Putamen (tissue), 1 donor: ENCODE measurements at regions not wholly inside any gene's neighbourhood (a gene's known extent, or its start where the extent isn't known, plus 50 kb on each side); places are given as distances from the start of the nearest gene placed in this dataset.

Experiments
- DNase-seq: peaks from one replicate; pipeline ENCODE4 v3.0.0-alpha.2; 2016; ENCODE audit warnings: low spot score

DNA sequence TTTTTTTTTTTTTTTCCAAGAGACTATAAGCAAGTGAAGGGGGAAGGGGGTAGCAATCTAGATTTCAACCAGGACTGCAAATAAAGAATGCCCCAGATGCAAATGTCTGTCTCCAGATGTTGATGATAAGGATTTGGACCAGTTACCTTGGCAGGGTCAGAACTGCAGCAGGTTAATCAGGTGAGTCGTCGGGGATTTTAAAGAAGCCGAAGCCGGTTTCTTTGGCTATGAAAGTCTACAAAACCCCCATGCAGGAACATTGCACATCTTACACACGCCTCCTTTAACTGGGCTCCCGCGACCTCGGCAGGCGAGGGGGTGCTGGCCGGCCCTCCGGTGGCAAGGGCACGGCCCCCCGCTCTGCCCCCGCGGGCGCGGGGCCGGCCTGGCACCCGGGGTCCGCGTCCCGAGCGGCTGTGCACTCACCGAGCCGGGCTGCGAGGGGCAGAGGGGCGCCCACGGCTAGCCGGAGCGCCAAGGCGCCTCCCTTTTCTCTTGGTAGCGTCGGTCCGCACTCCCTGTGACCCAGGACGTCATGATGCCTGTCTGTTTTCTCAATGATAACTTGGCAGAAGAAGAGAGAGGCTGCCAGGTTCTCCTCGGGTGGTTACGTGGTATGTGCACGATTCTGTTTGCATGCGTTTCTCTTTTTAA is 366.3 kb upstream of the ESRRG start:
- peak; percentile 71 for DNase-seq

DNA sequence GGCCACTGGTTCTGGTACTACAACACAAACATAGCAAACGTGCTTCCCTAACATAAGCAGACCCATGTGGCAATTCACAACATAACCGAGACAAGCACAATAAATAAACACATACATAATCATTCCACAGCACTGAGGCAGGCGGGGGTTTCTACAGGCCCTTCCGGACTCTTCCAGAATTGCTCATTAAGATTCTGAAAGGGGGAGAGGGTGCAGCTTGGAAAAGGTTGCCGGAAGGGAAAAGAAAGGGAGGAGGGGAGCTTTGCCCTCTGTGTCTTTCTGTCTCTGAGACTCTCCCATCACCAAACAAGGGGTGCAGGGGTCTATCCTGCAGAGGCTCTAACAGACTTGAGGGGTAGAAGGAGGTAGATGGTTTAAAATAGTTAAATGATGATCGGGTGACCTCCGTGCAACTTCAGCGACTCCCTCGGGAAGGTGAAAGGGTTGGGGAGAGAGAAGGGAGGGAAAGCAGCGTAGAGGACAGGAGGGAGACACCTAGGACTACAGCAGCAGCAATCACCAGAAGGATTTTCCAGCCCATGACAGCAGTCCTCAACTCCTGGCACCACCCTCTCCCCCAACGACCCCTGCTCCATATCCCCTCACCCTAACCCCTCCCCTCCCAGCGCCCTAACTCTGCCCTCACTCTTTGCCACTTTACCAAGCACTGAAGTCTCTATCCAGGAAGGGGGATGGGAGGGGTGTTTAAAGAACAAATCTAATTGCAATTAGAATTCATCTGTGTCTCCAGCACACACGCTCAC is 365.5 kb upstream of the ESRRG start:
- DNase-seq: no peak

GRCh38 chr1:217088011-217088410 is 364.8 kb upstream of the ESRRG start:
- DNase-seq: no peak

DNA sequence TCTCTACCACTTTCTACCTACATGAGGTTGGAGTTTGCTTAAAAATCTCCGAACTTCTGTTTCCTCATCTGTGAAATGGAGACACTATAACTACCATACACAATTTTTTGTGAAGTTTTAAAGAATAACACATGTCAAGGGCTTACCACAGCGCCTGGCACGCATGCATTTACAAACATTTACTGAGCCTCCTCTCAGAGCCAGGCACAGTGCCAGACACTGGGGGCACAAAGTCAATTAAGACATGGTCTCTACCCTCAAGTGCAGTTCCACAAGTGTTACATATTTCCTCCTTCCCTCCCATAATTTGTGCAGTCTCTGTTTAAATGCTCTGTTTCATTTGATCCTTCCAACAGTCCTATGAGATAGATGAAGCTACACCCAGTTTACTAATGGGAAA is 356.4 kb upstream of the ESRRG start:
- DNase-seq: no peak

- no peak for DNase-seq
Observed at GRCh38 chr1:217078959-217079358, 355.7 kb upstream of the ESRRG start.

DNA sequence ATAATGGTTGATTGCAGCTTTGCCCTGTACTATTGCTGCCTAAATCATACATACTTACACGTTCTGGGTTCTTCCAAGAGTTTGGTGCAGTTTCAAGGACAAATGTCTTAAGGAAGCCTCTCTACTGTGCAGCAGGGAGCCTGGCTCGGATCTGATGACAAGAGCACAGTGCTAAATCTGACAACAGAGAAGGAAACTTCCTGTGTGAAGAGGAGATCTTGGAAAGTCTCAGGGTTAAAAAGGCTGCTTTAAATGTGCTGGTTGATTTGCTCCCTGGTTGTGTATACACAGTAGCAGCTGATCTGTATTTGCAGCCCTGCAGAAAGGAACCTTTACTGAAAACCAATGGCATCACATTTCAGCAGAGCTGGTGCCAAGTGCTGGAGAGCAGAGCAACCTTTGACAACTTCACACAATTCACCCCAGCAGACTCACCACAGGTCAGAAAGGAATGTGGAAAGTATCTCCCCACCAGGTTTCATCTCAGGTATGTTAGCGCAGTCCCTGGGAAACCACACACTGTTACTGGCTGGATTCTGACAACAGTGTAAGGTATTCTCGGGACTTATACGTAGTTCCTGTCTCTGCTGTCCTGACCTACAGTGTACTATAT is 355.0 kb upstream of the ESRRG start:
- no peak for DNase-seq

DNA sequence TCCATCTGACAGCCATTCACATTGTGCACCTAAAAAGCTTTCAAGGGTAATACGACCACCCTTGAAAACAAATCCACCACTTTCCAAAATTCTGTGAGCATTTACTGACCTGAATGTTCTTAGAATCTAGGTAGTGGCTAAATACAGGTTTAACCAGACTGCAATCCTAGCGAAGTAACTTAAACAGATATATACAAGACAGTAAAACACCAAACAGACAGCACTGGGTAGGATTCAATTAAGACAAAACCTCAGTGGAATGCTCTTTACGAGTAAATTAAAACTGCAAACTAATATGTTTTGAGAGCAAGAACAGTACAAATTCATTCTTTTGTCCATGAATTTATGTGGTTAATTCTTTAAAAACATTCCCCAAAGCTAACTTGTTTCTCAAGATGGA is 354.2 kb upstream of the ESRRG start:
- DNase-seq: no peak

DNA sequence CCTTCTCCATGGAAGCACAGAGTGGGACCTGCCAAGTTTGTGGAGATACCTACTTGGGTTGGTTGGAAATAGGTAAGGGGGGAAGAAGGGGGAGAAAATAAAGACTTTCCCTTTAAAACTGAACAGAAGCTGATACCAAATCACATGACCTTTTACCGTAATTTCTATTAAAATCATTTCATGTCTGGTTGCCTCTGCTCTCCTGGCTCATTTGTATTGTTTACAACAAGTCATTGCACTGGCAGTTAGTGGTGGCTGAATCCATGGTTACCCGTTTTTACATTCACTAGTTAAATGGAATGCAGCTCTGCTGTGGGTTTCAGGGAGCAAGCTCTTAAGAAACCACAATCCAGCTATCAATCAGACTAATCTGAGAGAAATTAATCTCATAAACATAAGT is 353.7 kb upstream of the ESRRG start:
- no peak for DNase-seq

DNA sequence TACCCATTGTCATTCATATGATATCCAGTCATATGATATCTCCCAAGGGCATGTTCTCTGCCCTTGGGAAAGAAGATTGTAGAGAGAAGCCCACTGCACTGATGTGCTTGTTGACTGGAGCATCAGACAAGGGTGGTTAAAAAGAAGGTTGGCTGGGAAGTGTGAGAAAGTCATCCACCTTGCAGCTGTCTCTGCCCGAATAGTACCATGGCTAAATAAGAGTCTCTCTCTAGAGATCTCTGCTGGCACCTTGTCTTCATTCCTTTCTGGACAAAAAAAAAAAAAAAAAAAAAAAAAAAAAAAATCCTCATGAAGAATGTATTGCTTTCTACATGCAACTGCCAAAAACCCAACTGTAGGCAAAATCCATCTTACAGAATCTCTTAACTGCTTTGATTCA is 349.7 kb upstream of the ESRRG start:
- no peak for DNase-seq

DNA sequence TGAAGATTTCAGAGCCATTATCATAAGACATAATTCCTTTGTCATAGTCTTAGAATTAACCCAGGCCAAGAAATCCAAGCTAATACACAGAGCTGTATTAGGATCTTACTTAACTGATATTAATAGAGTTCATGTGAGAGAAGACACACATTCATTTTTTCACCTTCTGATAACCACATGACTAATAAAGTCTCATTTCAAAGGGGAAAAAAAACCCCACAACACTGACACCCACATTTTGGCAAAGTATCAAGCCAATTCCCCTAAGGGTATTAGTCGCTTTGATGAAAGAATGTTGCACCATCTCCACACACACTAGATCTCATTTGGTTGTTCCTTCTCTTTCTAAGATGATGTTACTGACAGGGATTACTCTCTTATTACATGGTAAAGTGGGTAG is 344.4 kb upstream of the ESRRG start:
- DNase-seq: no peak

- DNase-seq: no peak
Observed at GRCh38 chr1:217066794-217067193, 343.6 kb upstream of the ESRRG start.

GRCh38 chr1:217063172-217063908 is 340.1 kb upstream of the ESRRG start:
- DNase-seq: no peak

DNA sequence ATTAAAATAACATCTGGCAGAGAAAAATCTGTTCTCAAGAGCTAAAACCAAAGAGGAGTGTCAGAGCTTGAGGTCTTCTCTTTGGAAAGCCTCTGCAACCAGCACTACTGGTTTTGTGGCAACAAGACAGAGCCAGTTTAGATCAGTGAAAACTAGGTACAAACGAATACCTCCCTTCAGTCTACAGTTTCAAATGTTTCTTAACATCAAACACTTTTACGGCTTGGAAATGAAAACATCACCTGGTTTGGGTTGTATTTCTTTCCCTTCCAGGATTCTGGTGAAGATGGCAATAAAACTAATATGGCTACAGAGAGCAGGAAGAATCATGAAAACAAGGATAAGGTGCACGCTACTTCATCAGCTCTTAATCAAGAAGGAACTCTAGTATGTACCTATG is 339.4 kb upstream of the ESRRG start:
- DNase-seq: no peak

DNA sequence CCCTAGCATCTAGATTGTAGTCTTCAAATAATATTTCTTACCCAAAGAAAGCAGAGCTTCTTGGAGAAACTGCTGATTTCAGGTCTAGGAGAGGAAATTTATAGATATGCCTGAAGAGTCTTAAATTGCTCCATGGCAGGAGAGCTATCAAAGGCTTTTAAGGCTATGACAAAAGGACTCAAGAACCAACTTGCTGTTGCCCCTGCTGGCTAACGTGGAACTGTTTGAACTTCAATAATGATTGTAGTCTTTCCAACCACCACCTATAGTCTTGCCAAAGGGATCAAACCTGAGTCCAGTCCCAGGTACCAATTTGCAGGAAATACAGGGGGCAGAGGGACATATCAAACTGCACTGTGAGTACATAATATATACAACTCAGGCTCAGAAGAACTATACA is 336.2 kb upstream of the ESRRG start:
- no peak for DNase-seq

DNA sequence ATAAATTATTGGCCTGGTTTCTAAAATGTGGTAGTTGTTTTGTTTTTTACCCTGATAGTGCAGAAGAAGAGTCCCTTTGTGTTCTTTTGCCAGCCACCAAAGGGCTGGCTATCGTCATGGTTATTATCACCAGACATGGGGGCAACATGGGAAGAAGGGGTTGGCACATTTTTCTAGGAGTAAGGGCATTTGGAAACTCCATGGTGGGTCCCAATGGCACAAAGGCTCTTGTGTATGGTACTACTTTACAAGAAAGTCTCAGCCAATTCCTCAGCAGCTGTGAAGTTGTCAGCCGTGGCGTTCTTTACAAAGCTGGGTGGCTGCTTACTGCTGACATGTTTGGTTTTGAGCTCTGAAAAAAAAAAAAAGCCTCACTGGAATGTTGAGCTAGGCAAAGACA is 330.4 kb upstream of the ESRRG start:
- no peak for DNase-seq

- DNase-seq: no peak
Observed at GRCh38 chr1:217052626-217053025, 329.4 kb upstream of the ESRRG start.

- no peak for DNase-seq
Observed at GRCh38 chr1:217052196-217052595, 329.0 kb upstream of the ESRRG start.

GRCh38 chr1:217049721-217050120 is 326.5 kb upstream of the ESRRG start:
- no peak for DNase-seq

- DNase-seq: no peak
Observed at GRCh38 chr1:217049081-217049480, 325.9 kb upstream of the ESRRG start.

DNA sequence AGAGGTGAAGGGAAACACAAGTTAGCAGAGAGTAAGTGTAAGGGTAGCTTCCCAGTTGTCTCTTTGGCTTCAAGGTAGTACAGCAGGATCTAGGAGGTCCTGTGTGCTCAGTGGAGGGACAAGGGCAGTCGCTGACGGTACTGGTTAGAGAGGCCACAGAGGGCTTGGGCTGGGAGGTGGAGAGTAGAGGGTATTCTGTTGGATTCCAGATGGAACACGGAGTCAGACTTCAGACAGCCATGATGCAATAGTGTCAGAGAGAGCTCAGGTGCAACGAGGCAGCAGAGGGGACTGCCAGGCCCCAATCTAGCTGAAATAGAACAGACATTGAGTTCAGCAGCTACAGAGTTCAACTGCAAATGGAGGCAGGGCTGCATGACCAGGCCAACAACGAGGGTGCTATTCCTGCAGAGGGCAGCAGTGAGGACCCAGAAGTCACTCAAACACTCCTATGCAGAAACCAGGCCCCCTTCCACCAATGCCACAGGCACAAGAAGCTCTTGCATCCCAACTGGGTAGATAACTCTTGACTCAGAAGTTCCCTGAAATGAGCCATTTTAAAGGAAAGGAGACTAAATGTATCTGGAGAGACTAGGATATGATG is 325.0 kb upstream of the ESRRG start:
- DNase-seq: no peak

DNA sequence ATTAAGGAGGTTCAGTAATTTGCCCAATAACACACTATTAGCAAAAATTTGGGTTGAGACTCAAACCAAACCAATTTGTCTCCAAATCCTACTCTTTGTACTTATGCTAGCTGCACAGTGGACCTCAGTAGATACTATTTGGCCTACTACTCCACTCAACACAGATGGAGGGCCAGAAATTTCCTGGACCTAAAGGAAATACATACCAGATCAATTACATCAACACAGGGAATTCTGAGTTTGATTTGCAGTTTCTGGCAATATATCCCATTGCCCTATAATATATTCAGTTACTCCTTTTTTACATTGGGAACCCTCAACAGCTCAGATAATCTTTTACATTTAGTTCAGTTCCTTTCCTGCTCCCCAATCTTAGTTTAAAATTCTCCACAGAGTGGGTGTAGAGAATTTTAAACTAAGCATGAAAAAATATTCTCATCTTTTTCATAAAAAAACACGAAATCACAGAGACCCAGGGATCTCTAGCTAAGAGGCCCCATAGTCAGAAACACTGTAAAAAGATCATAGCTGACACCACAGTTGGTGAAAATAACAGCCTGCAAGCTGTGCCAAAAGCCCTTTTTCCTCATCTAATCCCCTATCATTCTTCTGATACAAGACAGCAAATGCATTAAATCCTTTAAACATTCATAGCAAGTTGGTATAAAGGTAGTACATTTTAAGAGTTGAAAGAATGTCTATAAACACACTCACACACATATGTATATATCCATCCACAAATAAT is 317.7 kb upstream of the ESRRG start:
- no peak for DNase-seq

DNA sequence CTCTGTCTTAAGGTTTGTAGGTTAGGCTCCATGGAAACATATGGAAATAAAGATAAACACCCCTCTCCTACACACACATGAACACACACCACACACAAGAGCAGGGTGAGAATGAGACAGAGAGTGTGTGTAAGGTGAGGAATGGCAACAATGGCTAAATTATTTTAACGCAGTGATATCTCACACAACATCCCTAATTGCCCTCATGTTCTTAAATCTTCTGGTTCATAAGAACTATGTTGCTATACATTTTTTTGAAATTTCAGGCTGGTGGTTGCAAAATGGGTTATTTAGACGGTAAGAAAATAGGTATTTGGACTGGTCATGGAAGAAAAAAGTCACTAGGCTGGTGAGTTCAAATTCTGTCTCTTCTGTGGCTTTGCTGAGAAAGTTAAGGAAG is 316.7 kb upstream of the ESRRG start:
- no peak for DNase-seq
